ENCODE measurements at regions not wholly inside any gene's neighbourhood (a gene's known extent, or its start where the extent isn't known, plus 50 kb on each side); places are given as distances from the start of the nearest gene placed in this dataset.

- no peak overlapping the region for H3K27ac ChIP-seq (ENCODE audit: control insufficient read depth, insufficient read depth, low read length)
- DNase-seq (ENCODE audit: low read depth, low spot score) (no peak), FAIRE-seq (no peak)
- no peaks in the 10 kb centered on the region for H3K9me1 ChIP-seq (ENCODE audit: control insufficient read depth, extremely low read depth, insufficient read depth, low read length)
- H3K36me3 ChIP-seq (ENCODE audit: control insufficient read depth in 2 of 2, extremely low read depth in 1 of 2, insufficient read depth in 2 of 2, low read length in 2 of 2), result no peaks in the 10 kb centered on the region
- no peaks in the 10 kb centered on the region for H3K4me1 ChIP-seq (ENCODE audit: control insufficient read depth, extremely low read depth, insufficient read depth, low read length)
- H3K9ac ChIP-seq (ENCODE audit: control insufficient read depth, extremely low read depth, insufficient read depth, low read length), result no peak overlapping the region
- no peak overlapping the region for H2AFZ ChIP-seq (ENCODE audit: control insufficient read depth, low read length)
- dilution Hi-C loops (cut with MboI; ENCODE audit: extremely low pct_ligation_motif_present, low sequenced_read_pairs), result no loop called here
- no peak overlapping the region for H3K4me2 ChIP-seq (ENCODE audit: control insufficient read depth, extremely low read depth, insufficient read depth, low read depth, low read length)
- H4K20me1 ChIP-seq (ENCODE audit: control insufficient read depth, extremely low read depth, insufficient read depth, low read length), result no peaks in the 10 kb centered on the region
- H3K4me3 ChIP-seq (ENCODE audit: control insufficient read depth in 2 of 3, extremely low read depth in 1 of 3, insufficient read depth in 2 of 3, low read depth in 1 of 3, low read length in 3 of 3), result no peak overlapping the region
- no peaks in the 10 kb centered on the region for H3K27me3 ChIP-seq (ENCODE audit: control insufficient read depth, extremely low read depth, insufficient read depth, low read length)
- TF ChIP-seq EZH2 (IDR thresholded peaks at IDR 0.05; ENCODE audit: low read length) (no peak), CTCF (optimal IDR thresholded peaks at IDR 0.05 in 1 of 3, IDR thresholded peaks at IDR 0.05 in 1 of 3, conservative IDR thresholded peaks at IDR 0.05 in 1 of 3; ENCODE audit: extremely low read depth in 1 of 3, insufficient read depth in 2 of 3, low read length in 3 of 3) (no peak)
- H3K9me3 ChIP-seq (ENCODE audit: control insufficient read depth, low read depth, low read length), result no peaks in the 10 kb centered on the region
- H3K79me2 ChIP-seq (ENCODE audit: control insufficient read depth, insufficient read depth, low read length), result no peaks in the 10 kb centered on the region
Observed at GRCh38 chr7:106377847-106378361, 93.1 kb upstream of the NAMPT start.

DNA sequence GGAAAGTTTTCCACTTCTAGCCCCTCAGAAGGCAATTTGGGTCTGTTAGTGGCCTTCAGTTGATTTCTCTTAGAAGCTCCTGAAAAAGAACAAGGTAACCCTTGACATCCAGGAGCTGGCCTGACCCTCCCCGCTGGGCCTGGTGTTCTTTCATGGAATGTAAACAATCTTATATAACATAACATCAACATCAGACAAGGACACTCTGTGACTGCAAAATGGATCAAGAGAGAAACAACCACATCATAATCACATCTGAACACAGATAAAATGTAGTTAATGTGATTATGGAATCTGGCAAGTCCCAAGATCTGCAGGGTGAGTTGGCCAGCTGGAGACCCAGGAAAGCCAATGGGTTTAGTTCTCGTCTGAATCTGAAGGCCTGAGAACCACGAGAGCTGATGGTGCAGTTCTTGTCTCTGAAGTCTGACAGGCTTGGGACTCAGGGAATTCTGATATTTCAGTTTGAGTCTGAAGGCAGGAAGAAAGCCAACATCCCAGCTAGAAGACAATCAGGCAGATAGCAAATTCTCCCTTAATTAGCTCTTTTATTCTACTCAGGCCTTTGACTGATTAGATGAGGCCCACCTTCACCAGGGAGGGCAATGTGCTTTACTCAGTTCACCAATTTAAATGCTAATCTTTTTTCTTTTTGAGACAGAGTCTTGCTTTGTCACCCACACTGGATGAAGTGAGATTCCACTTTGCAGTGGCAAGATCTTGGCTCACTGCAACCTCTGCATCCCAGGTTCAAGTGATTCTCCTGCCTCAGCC, 91.4 kb upstream of the NAMPT start:
- Histone ChIP-seq H2AFZ (ENCODE audit: control insufficient read depth, low read length) (no peak overlapping the region), H4K20me1 (ENCODE audit: control insufficient read depth, extremely low read depth, insufficient read depth, low read length) (no peaks in the 10 kb centered on the region), H3K36me3 (ENCODE audit: control insufficient read depth in 2 of 2, extremely low read depth in 1 of 2, insufficient read depth in 2 of 2, low read length in 2 of 2) (no peaks in the 10 kb centered on the region), H3K9me1 (ENCODE audit: control insufficient read depth, extremely low read depth, insufficient read depth, low read length) (no peaks in the 10 kb centered on the region), H3K27me3 (ENCODE audit: control insufficient read depth, extremely low read depth, insufficient read depth, low read length) (no peaks in the 10 kb centered on the region), H3K4me1 (ENCODE audit: control insufficient read depth, extremely low read depth, insufficient read depth, low read length) (no peaks in the 10 kb centered on the region), H3K4me2 (ENCODE audit: control insufficient read depth, extremely low read depth, insufficient read depth, low read depth, low read length) (no peak overlapping the region), H3K4me3 (ENCODE audit: control insufficient read depth in 2 of 3, extremely low read depth in 1 of 3, insufficient read depth in 2 of 3, low read depth in 1 of 3, low read length in 3 of 3) (no peak overlapping the region), H3K9ac (ENCODE audit: control insufficient read depth, extremely low read depth, insufficient read depth, low read length) (no peak overlapping the region), H3K9me3 (ENCODE audit: control insufficient read depth, low read depth, low read length) (no peaks in the 10 kb centered on the region), H3K27ac (ENCODE audit: control insufficient read depth, insufficient read depth, low read length) (no peak overlapping the region), H3K79me2 (ENCODE audit: control insufficient read depth, insufficient read depth, low read length) (no peaks in the 10 kb centered on the region)
- TF ChIP-seq CTCF (optimal IDR thresholded peaks at IDR 0.05 in 1 of 3, IDR thresholded peaks at IDR 0.05 in 1 of 3, conservative IDR thresholded peaks at IDR 0.05 in 1 of 3; ENCODE audit: extremely low read depth in 1 of 3, insufficient read depth in 2 of 3, low read length in 3 of 3) (no peak), EZH2 (IDR thresholded peaks at IDR 0.05; ENCODE audit: low read length) (no peak)
- FAIRE-seq (no peak), DNase-seq (ENCODE audit: low read depth, low spot score) (no peak)
- dilution Hi-C loops (cut with MboI; ENCODE audit: extremely low pct_ligation_motif_present, low sequenced_read_pairs), result no loop called here
